ENCODE measurements at regions not wholly inside any gene's neighbourhood (a gene's known extent, or its start where the extent isn't known, plus 50 kb on each side); places are given as distances from the start of the nearest gene placed in this dataset.

- Histone ChIP-seq H3K27me3 (no peaks in the 10 kb centered on the region), H3K27ac (no peak overlapping the region), H3K36me3 (no peaks in the 10 kb centered on the region), H3K9me3 (no peaks in the 10 kb centered on the region), H3K4me1 (no peaks in the 10 kb centered on the region), H3K4me3 (no peak overlapping the region)
- TF ChIP-seq POLR2AphosphoS5 (IDR thresholded peaks at IDR 0.05) (no peak), EP300 (IDR thresholded peaks at IDR 0.05) (no peak), POLR2A (IDR thresholded peaks at IDR 0.05) (no peak)
- TF ChIP-seq, protein P1, sequence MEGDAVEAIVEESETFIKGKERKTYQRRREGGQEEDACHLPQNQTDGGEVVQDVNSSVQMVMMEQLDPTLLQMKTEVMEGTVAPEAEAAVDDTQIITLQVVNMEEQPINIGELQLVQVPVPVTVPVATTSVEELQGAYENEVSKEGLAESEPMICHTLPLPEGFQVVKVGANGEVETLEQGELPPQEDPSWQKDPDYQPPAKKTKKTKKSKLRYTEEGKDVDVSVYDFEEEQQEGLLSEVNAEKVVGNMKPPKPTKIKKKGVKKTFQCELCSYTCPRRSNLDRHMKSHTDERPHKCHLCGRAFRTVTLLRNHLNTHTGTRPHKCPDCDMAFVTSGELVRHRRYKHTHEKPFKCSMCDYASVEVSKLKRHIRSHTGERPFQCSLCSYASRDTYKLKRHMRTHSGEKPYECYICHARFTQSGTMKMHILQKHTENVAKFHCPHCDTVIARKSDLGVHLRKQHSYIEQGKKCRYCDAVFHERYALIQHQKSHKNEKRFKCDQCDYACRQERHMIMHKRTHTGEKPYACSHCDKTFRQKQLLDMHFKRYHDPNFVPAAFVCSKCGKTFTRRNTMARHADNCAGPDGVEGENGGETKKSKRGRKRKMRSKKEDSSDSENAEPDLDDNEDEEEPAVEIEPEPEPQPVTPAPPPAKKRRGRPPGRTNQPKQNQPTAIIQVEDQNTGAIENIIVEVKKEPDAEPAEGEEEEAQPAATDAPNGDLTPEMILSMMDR (IDR thresholded peaks at IDR 0.05) = no peak
- intact Hi-C loops (cut with DNase I; ENCODE audit: low total_unique reads) = no loop called here
- WGBS, 5 donors = 34 to 55% (median 43%) methylated on average over 2 of the region's 2 CpGs
- peak in 1 of 2 donors; percentile 31 for DNase-seq
These were observed 103.0 kb upstream of the PCGF5 start for GRCh38 chr10:91117505-91117904.

DNA sequence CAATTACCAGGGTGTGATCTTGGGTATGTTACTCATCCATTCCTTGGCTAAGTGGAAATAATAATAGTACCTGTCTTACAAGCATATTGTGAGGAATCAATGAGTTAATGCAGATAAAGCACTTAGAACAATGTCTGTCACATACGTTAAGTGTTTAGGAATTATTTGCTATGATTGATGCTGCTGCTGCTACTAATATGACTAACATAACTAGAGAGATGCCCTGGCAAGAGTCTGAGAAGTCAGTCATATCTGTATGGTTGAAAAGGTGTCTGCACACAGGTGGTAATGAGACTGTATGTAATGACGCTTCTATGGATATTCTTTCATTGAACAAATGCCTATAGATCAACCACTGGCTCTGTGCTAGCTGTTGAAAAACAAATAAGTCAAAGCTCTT is 100.1 kb upstream of the PCGF5 start:
- WGBS, 5 donors = 39 to 67% (median 44%) methylated on average over 2 of the region's 2 CpGs
- intact Hi-C loops (cut with DNase I; ENCODE audit: low total_unique reads) = no loop called here
- H3K36me3 ChIP-seq = no peaks in the 10 kb centered on the region
- DNase-seq = no peak
- TF ChIP-seq, protein P1 (IDR thresholded peaks at IDR 0.05) = no peak
- no peaks in the 10 kb centered on the region for H3K27me3 ChIP-seq
- no peak overlapping the region for H3K27ac ChIP-seq
- no peaks in the 10 kb centered on the region for H3K9me3 ChIP-seq
- H3K4me1 ChIP-seq = no peaks in the 10 kb centered on the region
- H3K4me3 ChIP-seq = no peak overlapping the region

GRCh38 chr10:91123261-91123660 is 97.2 kb upstream of the PCGF5 start:
- H3K36me3 ChIP-seq = no peaks in the 10 kb centered on the region
- TF ChIP-seq EP300 (IDR thresholded peaks at IDR 0.05) (no peak), POLR2AphosphoS5 (IDR thresholded peaks at IDR 0.05) (no peak), POLR2A (IDR thresholded peaks at IDR 0.05) (no peak)
- TF ChIP-seq, protein P1 (IDR thresholded peaks at IDR 0.05) = no peak

GRCh38 chr10:91124016-91124415 is 96.4 kb upstream of the PCGF5 start:
- Histone ChIP-seq H3K27ac (no peak overlapping the region), H3K9me3 (no peaks in the 10 kb centered on the region), H3K36me3 (no peaks in the 10 kb centered on the region), H3K4me1 (no peaks in the 10 kb centered on the region), H3K4me3 (no peak overlapping the region), H3K27me3 (no peaks in the 10 kb centered on the region)
- TF ChIP-seq, protein P1 (IDR thresholded peaks at IDR 0.05) = no peak
- TF ChIP-seq POLR2AphosphoS5 (IDR thresholded peaks at IDR 0.05) (no peak), POLR2A (IDR thresholded peaks at IDR 0.05) (no peak), EP300 (IDR thresholded peaks at IDR 0.05) (no peak)
- WGBS, 5 donors = 37 to 56% (median 43%) methylated on average over 2 of the region's 2 CpGs
- DNase-seq = no peak
- intact Hi-C loops (cut with DNase I; ENCODE audit: low total_unique reads) = no loop called here

More at GRCh38 chr10:91123261-91123660, 97.2 kb upstream of the PCGF5 start:
- 38 to 55% (median 46%) methylated on average over 5 of the region's 5 CpGs for WGBS, 5 donors
- H3K27me3 ChIP-seq = no peaks in the 10 kb centered on the region
- intact Hi-C loops (cut with DNase I; ENCODE audit: low total_unique reads) = no loop called here
- H3K27ac ChIP-seq = no peak overlapping the region
- H3K4me1 ChIP-seq = no peaks in the 10 kb centered on the region
- DNase-seq = no peak
- H3K4me3 ChIP-seq = no peak overlapping the region
- no peaks in the 10 kb centered on the region for H3K9me3 ChIP-seq
